Amygdala (tissue), 56 donors: ENCODE measurements at regions not wholly inside any gene's neighbourhood (a gene's known extent, or its start where the extent isn't known, plus 50 kb on each side); places are given as distances from the start of the nearest gene placed in this dataset.
"Not testable (repeated sequence)": the region's sequence is repeated elsewhere in the genome, so short reads cannot be mapped to it uniquely, and the experiment has no call there.

ENCODE experiments used
- DNase-seq, 56 donors: peaks; one replicate each; lab custom pipeline; 2025; lab: John Stamatoyannopoulos, UW

DNA sequence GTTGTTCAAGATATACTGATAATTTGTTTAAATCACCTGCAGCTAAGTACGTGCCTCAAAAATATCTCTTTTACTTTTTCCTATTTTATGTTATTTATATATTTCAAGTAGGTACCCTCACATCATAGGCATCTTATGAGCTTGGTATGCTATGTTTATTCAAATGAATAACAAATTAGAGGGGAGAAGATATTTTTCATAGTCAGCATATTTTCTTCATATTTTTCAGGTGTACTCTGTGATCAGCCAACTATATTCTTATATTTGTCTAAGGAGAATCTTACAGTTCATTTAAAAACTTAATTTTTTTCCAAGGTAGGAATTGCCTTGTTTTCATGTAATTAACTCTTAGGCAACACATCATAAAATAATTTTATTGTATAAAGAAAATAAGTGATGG, 421.1 kb upstream of the GRM7 start:
- no peak for DNase-seq

DNA sequence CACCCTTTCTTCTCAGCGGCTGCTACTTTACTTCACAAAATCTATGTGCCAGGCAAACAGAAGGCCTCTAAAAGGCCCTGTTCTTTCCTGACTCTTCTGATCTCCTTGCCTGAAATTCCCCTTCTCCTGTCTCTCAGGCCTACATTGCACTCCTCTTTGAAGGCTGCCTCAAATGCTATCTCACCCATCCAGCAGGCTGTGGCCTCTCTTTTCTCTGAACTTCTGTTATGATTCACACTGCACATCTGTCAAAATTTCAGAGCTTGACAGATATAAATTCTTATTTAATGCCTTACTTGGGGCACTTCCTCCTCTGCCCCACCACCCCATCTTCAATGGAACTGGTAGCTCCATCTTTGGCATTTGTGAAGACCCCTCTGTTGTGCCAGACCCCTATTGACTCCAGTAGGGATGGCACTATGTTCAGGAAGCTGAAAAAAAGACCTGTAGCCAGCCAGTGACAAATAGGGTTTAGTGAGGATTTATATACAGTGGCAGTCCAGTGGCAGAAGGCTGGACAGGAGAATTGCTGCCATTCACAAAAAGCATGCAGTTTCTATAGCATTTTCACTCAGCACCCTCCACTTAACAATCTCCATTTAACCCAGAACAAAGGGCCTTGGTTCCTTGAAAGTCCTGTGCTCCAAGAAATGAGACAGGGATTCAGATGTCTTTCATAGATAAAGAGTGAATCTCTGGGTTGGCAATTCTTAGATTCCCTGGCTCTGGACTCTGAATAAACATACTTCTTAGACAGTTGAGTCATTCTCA, 415.8 kb upstream of the GRM7 start:
- no peak for DNase-seq

DNA sequence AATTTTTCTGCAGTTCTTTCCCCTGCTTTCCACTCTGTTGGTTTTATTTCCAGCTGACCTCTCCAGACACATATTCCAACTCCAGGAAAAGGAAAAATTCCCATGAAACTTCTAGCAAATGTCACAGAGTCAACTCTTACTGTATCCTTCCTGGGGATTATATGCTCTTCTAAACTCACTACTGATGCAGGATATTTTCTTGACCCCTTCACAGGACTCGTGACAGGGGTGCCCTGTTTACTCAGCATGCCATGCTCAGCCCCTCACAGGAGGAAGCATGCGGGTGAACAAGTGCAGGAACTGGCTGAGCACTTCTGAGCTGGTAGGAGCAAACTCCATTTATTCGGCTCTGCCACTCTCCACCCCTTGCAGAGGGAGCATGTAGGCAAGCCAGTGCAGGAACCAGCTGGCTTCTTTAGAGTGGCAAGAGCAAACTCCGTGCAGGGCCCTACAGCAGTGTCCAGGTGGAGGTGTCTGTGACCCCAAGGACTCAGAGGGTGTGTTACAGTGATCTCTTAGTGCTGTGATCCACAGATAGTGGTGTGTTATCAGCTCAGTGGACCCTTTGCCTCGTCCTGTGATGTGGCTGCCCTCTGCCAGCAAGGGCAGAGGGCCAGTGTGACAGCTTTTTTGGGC, 413.6 kb upstream of the GRM7 start:
- DNase-seq = no peak

GRCh38 chr3:6448011-6448410, 412.9 kb upstream of the GRM7 start:
- DNase-seq = no peak

DNA sequence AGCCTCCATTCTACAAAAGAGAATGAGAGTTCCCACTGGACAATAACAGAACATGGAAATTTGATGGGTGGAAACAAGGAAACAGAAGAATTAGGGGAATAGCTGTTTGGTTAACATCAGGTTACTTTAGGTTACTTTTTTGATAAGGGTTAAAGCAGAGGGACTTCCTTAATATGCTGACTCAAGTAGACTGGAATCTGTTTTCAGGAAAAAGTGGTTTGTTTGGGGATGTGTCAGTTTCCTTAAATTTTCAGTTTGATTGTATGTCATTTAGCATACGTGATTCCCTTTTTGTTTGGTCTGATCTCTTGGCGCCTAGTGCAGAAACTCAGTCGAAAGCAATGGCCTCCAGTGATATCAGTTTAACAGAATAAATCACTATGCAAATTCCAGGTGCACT, 411.8 kb upstream of the GRM7 start:
- DNase-seq = no peak

DNA sequence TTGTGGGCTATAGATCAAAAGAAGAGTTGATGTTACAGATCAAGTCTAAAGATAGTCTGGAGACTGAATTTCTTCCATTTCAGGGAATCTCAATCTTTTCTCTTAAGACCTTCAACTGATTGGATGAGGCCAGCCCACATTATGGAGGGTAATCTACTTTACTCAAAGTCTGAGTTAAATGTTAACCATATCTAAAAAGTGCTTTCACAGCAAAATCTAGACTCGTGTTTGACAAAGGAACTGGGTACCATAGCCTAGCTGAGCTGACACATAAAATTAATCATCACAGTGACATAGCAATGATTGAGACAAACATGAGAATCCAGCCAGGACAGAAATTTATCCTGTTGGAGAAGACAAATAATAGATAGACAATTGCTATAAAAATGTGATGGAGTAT, 407.9 kb upstream of the GRM7 start:
- DNase-seq = no peak

GRCh38 chr3:6455031-6455430, 405.9 kb upstream of the GRM7 start:
- DNase-seq = no peak

GRCh38 chr3:6467186-6467585, 393.7 kb upstream of the GRM7 start:
- DNase-seq = no peak

GRCh38 chr3:6468589-6468988, 392.3 kb upstream of the GRM7 start:
- no peak for DNase-seq

- DNase-seq = no peak
Measured at GRCh38 chr3:6471744-6472143, 389.2 kb upstream of the GRM7 start.

DNA sequence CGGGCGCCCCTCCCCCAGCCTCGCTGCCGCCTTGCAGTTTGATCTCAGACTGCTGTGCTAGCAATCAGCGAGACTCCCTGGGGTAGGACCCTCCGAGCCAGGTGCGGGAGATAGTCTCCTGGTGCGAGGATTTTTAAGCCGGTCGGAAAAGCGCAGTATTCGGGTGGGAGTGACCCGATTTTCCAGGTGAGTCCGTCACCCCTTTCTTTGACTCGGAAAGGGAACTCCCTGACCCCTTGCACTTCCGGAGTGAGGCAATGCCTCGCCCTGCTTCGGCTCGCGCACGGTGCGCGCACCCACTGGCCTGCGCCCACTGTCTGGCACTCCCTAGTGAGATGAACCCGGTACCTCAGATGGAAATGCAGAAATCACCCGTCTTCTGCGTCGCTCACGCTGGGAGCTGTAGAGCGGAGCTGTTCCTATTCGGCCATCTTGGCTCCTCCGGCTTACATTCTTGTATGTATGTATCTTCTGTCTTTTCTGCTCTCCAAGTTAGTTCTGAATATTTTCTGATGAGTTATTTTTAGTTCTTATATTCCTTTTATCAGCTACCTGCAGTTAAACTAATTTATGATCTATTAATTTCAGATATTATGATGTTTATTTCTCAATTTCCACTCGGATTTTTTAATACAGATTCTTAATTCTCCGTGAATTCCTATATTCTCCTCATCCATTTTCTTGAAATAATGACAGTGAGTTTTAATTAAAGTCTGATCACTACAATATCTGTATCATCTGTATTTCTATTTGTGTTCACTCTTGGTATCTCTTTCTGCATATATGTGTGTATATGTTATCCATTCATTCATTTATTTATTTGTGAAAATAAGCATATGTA, 370.2 kb upstream of the GRM7 start:
- not testable (repeated sequence) for DNase-seq

- DNase-seq = no peak
Measured at GRCh38 chr3:6491768-6492167, 369.1 kb upstream of the GRM7 start.

DNA sequence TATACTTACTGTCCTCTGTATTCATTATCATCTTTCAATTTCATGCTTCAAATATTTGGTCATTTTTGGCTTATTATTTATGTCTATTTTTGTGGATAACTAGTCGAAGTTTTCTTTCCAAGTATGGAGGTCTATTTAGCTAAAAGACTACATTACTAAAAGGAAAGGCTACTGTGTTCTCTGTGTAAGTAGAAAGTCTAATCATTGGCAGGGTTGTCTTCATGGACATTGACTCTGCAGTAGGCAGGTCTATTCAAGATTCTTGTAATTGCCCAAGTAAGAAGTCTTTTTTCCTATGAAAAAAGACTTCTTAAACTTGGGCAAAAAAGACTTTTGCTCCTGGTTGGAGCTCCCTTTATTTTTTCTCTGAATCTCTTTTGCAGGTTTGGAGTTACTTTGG, 368.6 kb upstream of the GRM7 start:
- DNase-seq = no peak

DNA sequence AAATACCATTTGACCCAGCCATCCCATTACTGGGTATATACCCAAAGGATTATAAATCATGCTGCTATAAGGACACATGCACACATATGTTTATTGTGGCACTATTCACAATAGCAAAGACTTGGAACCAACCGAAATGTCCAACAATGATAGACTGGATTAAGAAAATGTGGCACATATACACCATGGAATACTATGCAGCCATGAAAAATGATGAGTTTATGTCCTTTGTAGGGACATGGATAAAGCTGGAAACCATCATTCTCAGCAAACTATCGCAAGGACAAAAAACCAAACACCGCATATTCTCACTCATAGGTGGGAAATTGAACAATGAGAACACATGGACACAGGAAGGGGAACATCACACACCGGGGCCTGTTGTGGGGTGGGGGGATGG, 362.0 kb upstream of the GRM7 start:
- not testable (repeated sequence) for DNase-seq

DNA sequence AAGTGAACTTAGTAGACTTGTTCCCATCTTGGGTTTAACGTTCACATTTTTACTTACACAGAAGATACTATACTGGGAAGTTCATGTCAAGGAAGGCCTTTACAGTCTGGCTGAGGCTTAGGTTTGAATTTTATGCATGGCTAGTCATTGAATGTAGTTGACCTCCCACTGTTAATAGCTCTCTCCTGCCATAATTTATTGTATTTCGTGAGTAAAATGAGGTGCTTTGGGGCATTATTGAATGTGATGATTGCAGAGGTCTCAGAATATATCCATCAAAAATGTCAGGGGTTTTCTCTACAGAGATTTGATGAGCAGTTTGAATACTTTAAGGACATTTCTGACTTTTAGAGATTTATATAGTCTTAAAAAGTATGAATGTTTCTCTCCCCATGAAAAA, 356.6 kb upstream of the GRM7 start:
- no peak for DNase-seq

- DNase-seq = no peak
Measured at GRCh38 chr3:6504834-6505233, 356.1 kb upstream of the GRM7 start.

GRCh38 chr3:6508410-6508759, 352.5 kb upstream of the GRM7 start:
- DNase-seq = no peak

DNA sequence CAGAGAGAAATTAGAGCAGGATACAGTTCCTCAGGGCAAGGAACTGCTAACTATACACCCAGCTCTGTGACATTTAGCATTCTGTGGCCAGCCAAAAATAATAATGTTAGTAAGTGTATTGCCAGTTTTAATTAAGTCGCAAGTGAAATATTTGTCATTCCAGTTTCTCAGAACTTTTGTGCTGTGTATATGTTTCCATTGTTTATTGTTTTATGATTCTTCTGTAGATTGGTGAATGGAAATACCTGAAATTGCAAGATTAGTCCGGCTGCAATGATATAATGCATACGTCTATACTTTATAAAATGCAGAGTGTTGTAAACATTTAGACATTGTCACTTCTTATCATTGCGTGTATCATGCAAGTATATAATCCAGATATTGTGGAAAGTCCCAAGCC, 351.3 kb upstream of the GRM7 start:
- DNase-seq = no peak

GRCh38 chr3:6510713-6511112, 350.2 kb upstream of the GRM7 start:
- no peak for DNase-seq

- DNase-seq = no peak
Measured at GRCh38 chr3:6512172-6512800, 348.6 kb upstream of the GRM7 start.

GRCh38 chr3:6516143-6516542, 344.8 kb upstream of the GRM7 start:
- DNase-seq = no peak
